Neuronal stem cell (in vitro differentiated cells): ENCODE measurements at regions not wholly inside any gene's neighbourhood (a gene's known extent, or its start where the extent isn't known, plus 50 kb on each side); places are given as distances from the start of the nearest gene placed in this dataset.

Source experiments
- DNase-seq: peaks from one replicate; pipeline ENCODE4 v3.0.0-alpha.2; 2013; ENCODE audit warnings: low spot score
- H2AFZ ChIP-seq: one replicate; pipeline ENCODE4 v1.6.1; 2013; ENCODE audit warnings: mild to moderate bottlenecking, low read length, inconsistent platforms
- H2AK5ac ChIP-seq: 2 replicates; pipeline ENCODE4 v1.6.1; 2013; ENCODE audit warnings: low read depth, mild to moderate bottlenecking, inconsistent platforms, low read length, moderate library complexity, mixed read lengths
- H2BK120ac ChIP-seq: 2 replicates; pipeline ENCODE4 v1.6.1; 2013; ENCODE audit warnings: low read depth, mild to moderate bottlenecking, inconsistent platforms, low read length, moderate library complexity, mixed read lengths
- H2BK12ac ChIP-seq: one replicate; pipeline ENCODE4 v1.6.1; 2013; ENCODE audit warnings: low read length, inconsistent platforms
- H2BK15ac ChIP-seq: 2 replicates; pipeline ENCODE4 v1.6.1; 2013; ENCODE audit warnings: mild to moderate bottlenecking, low read length, inconsistent platforms, mixed read lengths
- H2BK5ac ChIP-seq: one replicate; pipeline ENCODE4 v1.6.1; 2013; ENCODE audit warnings: inconsistent platforms, mild to moderate bottlenecking, low read length, moderate library complexity
- H3K14ac ChIP-seq: one replicate; pipeline ENCODE4 v1.6.1; 2013; ENCODE audit warnings: low read length, inconsistent platforms
- H3K18ac ChIP-seq: 2 replicates; pipeline ENCODE4 v1.6.1; 2013; ENCODE audit warnings: low read length, inconsistent platforms
- H3K23ac ChIP-seq: 2 replicates; pipeline ENCODE4 v1.6.1; 2013; ENCODE audit warnings: low read depth, mild to moderate bottlenecking, mixed read lengths, low read length, inconsistent platforms; ENCODE audit not compliant: poor library complexity
- H3K27ac ChIP-seq: replicated peaks from 3 replicates; pipeline ENCODE4 v1.5.1; 2013; ENCODE audit warnings: low read length, inconsistent platforms
- H3K27me3 ChIP-seq, 3 experiments: 2 replicates each; pipeline ENCODE4 v1.6.1; 2013; ENCODE audit warnings: low read length in 3 of 3, mild to moderate bottlenecking in 2 of 3, inconsistent platforms in 1 of 3, low read depth in 1 of 3, mixed read lengths in 1 of 3, moderate library complexity in 1 of 3; ENCODE audit not compliant: control insufficient read depth in 3 of 3, insufficient read depth in 3 of 3
- H3K36me3 ChIP-seq, 2 donors: replicated peaks in 1 of 2; 2 replicates each; pipeline ENCODE4 v1.6.1; 2013; ENCODE audit warnings: low read length in 2 of 2; ENCODE audit not compliant: control insufficient read depth in 2 of 2, insufficient read depth in 2 of 2
- H3K4ac ChIP-seq: 2 replicates; pipeline ENCODE4 v1.6.1; 2013; ENCODE audit warnings: inconsistent platforms, mild to moderate bottlenecking, low read length, moderate library complexity
- H3K4me1 ChIP-seq, 2 donors: 1 replicate in 1 of 2; 2 replicates in 1 of 2; pipeline ENCODE4 v1.6.1; 2013; ENCODE audit warnings: low read length in 2 of 2, low read depth in 1 of 2; ENCODE audit not compliant: control insufficient read depth in 2 of 2, insufficient read depth in 1 of 2
- H3K4me2 ChIP-seq: one replicate; pipeline ENCODE4 v1.6.1; 2013; ENCODE audit warnings: mild to moderate bottlenecking, low read length, inconsistent platforms; ENCODE audit not compliant: insufficient read depth, poor library complexity, severe bottlenecking
- H3K4me3 ChIP-seq, 2 donors: 2 replicates each; pipeline ENCODE4 v1.5.1; 2013; ENCODE audit warnings: low read length in 2 of 2, mild to moderate bottlenecking in 2 of 2, inconsistent platforms in 1 of 2, moderate library complexity in 1 of 2
- H3K79me1 ChIP-seq: one replicate; pipeline ENCODE4 v1.6.1; 2013; ENCODE audit warnings: low read depth, mild to moderate bottlenecking, inconsistent platforms, low read length, moderate library complexity
- H3K9ac ChIP-seq: one replicate; pipeline ENCODE4 v1.6.1; 2013; ENCODE audit warnings: mild to moderate bottlenecking, low read depth, low read length, inconsistent platforms; ENCODE audit not compliant: poor library complexity
- H3K9me3 ChIP-seq, 2 donors: replicated peaks in 1 of 2; 2 replicates each; pipeline versions ENCODE3 to v1.6.1; 2013; ENCODE audit warnings: low read length in 2 of 2, mild to moderate bottlenecking in 2 of 2, inconsistent platforms in 1 of 2, low read depth in 1 of 2, mixed read lengths in 1 of 2, moderate library complexity in 1 of 2; ENCODE audit not compliant: control insufficient read depth in 2 of 2, insufficient read depth in 1 of 2
- H4K8ac ChIP-seq: one replicate; pipeline ENCODE4 v1.6.1; 2013; ENCODE audit warnings: low read depth, mild to moderate bottlenecking, inconsistent platforms, low read length, moderate library complexity
- H4K91ac ChIP-seq: one replicate; pipeline ENCODE4 v1.6.1; 2013; ENCODE audit warnings: low read length, low read depth, mild to moderate bottlenecking, inconsistent platforms; ENCODE audit not compliant: poor library complexity
- WGBS, 2 donors: extraction: QIAGEN DNeasy Blood & Tissue Kit; methylation state at CpG; one replicate each; pipeline ENCODE4 v1.1.7; 2013; ENCODE audit warnings: missing lambda C conversion rate in 2 of 2, mixed read lengths in 1 of 2; ENCODE audit not compliant: insufficient read length in 2 of 2, insufficient replicate concordance in 1 of 2; ENCODE audit errors: extremely low coverage in 2 of 2; 5-methylcytosine and 5-hydroxymethylcytosine counted together

DNA sequence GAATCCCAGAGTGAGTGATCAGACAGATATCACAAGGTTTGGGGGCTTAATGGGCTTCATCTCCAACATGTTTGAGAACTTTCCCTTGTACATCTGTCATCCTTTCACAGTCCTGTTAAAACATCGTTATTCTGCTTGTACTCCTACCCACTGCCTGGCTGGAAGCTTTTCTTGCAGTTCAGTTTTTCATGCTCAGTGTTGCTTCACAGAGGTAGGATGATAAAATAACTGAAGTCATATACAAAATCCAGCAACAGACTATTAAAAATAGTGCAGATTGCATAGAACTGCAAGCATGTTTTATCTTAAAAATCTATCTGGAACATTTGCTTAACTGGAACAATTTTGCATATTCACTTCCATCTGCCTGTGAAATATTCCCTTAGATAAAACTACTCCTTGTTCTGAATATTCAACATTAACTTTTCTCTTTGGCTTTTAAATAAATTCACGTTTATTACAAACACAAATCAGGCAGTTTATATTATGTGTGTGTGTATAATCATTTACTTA, 579.6 kb upstream of the IGFBP7 start:
- no peak overlapping the region for H2AK5ac ChIP-seq
- no peak overlapping the region for H3K4ac ChIP-seq
- H3K27ac ChIP-seq, result no peak overlapping the region
- H3K4me1 ChIP-seq, result peaks cover 0 to 1% of the 10 kb centered on the region in 2 donors
- H2AFZ ChIP-seq, result no peak overlapping the region
- H3K79me1 ChIP-seq, result no peaks in the 10 kb centered on the region
- H3K9ac ChIP-seq, result no peak overlapping the region
- no CpG with 5 or more reads among the region's 2 CpGs for WGBS, 2 donors
- H3K27me3 ChIP-seq, result no peaks in the 10 kb centered on the region
- H3K4me3 ChIP-seq, result no peak overlapping the region
- no peak overlapping the region for H4K91ac ChIP-seq
- no peak overlapping the region for H3K4me2 ChIP-seq
- H2BK5ac ChIP-seq, result no peak overlapping the region
- H2BK15ac ChIP-seq, result no peak overlapping the region
- no peaks in the 10 kb centered on the region for H3K9me3 ChIP-seq
- no peak overlapping the region for H3K23ac ChIP-seq
- no peak overlapping the region for H3K14ac ChIP-seq
- H3K36me3 ChIP-seq, result no peaks in the 10 kb centered on the region
- H2BK12ac ChIP-seq, result no peak overlapping the region
- DNase-seq, result no peak
- no peak overlapping the region for H2BK120ac ChIP-seq
- H3K18ac ChIP-seq, result no peak overlapping the region
- no peak overlapping the region for H4K8ac ChIP-seq

DNA sequence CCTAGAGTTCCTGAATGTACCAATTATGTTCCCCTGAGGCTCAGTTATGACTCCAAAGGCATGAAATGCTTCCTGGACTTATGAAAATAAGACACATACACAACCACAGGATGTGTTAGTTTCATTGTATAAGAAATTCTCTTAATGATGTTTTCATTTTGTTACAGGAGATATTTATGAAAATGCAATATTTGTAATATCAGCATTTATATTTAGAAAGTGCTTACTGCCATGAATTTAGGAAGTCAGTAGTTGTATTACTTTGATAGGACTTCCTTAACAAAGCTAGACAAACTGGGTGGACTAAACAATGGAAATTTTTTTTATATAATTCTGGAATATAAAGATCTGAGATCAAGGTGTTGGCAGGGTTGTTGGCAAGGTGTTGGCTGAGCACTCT, 572.1 kb upstream of the IGFBP7 start:
- Histone ChIP-seq H3K27me3 (no peaks in the 10 kb centered on the region), H3K4me2 (no peak overlapping the region), H3K9me3 (no peaks in the 10 kb centered on the region), H2BK15ac (no peak overlapping the region), H3K4me3 (no peak overlapping the region), H3K23ac (no peak overlapping the region), H3K18ac (no peak overlapping the region), H3K4me1 (no peaks in the 10 kb centered on the region), H2BK5ac (no peak overlapping the region), H2AK5ac (no peak overlapping the region), H3K9ac (no peak overlapping the region), H3K79me1 (no peaks in the 10 kb centered on the region), H4K91ac (no peak overlapping the region), H3K36me3 (no peaks in the 10 kb centered on the region), H2BK120ac (no peak overlapping the region), H3K27ac (no peak overlapping the region), H3K14ac (no peak overlapping the region), H2AFZ (no peak overlapping the region), H4K8ac (no peak overlapping the region), H2BK12ac (no peak overlapping the region), H3K4ac (no peak overlapping the region)
- DNase-seq, result no peak

DNA sequence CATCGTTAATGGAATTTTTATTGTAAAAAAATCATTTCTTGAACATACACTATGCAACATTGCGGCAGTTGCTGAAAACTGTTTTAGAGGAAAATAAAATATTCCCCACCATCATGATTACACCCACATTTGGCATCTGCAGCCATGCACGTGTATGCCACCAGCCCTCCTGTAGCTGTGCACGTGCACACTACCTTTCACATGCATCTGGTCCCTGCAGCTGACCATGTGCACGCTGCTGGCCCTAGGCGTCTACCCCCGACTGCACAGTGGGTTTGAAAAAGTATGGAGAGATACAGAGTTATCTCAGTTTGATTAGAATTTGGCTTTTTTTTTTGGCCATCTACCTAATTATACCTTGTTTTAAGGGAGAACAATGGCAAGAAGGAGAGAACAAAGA, 569.8 kb upstream of the IGFBP7 start:
- Histone ChIP-seq H3K14ac (no peak overlapping the region), H2BK12ac (no peak overlapping the region), H3K27ac (no peak overlapping the region), H3K4me2 (no peak overlapping the region), H4K91ac (no peak overlapping the region), H3K9me3 (no peaks in the 10 kb centered on the region), H4K8ac (no peak overlapping the region), H2AK5ac (no peak overlapping the region), H3K4me1 (no peaks in the 10 kb centered on the region), H3K9ac (no peak overlapping the region), H3K36me3 (no peaks in the 10 kb centered on the region), H3K23ac (no peak overlapping the region), H3K27me3 (no peaks in the 10 kb centered on the region), H3K4ac (no peak overlapping the region), H2BK15ac (no peak overlapping the region), H3K18ac (no peak overlapping the region), H2AFZ (no peak overlapping the region), H2BK5ac (no peak overlapping the region), H3K4me3 (no peak overlapping the region), H2BK120ac (no peak overlapping the region), H3K79me1 (no peaks in the 10 kb centered on the region)
- WGBS, 2 donors, result no CpG with 5 or more reads among the region's 7 CpGs
- no peak for DNase-seq

DNA sequence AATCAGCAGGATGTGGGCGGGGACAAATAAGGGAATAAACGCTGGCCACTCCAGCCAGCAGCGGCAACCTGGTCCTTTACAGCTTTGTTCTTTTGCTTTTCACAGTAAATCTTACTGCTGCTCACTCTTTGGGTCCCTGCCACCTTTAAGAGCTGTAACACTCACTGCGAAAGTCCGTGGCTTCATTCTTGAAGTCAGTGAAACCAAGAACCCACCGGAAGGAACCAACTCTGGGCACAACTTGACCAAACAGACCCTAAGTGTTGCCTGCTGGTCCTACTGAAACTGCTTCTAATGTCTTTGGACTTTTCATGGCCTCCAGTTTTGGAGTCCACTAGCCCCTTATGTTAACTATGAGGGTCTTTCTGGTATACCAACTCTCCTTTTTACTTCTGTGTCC, 566.2 kb upstream of the IGFBP7 start:
- WGBS, 2 donors, result no CpG with 5 or more reads among the region's 6 CpGs
- H2AK5ac ChIP-seq, result no peak overlapping the region

More for the DNA sequence above, 566.2 kb upstream of the IGFBP7 start:
- no peak for DNase-seq
- Histone ChIP-seq H3K36me3 (no peaks in the 10 kb centered on the region), H3K14ac (no peak overlapping the region), H3K4me1 (no peaks in the 10 kb centered on the region), H2BK5ac (no peak overlapping the region), H3K4me3 (no peak overlapping the region), H3K23ac (no peak overlapping the region), H3K79me1 (no peaks in the 10 kb centered on the region), H4K91ac (no peak overlapping the region), H3K27me3 (no peaks in the 10 kb centered on the region), H2BK120ac (no peak overlapping the region), H2BK15ac (no peak overlapping the region), H3K4ac (no peak overlapping the region), H4K8ac (no peak overlapping the region), H3K9me3 (no peaks in the 10 kb centered on the region), H3K9ac (no peak overlapping the region), H3K18ac (no peak overlapping the region), H3K27ac (no peak overlapping the region), H2BK12ac (no peak overlapping the region), H2AFZ (no peak overlapping the region), H3K4me2 (no peak overlapping the region)
